Muscle of leg (tissue), 3 donors: ENCODE measurements at regions not wholly inside any gene's neighbourhood (a gene's known extent, or its start where the extent isn't known, plus 50 kb on each side); places are given as distances from the start of the nearest gene placed in this dataset.

Source experiments
- DNase-seq: peaks from one replicate; pipeline ENCODE4 v3.0.0; 2013
- H3K27ac ChIP-seq: one replicate; pipeline ENCODE4 v1.5.1; 2013; ENCODE audit warnings: mild to moderate bottlenecking, low read length, control low read depth
- H3K27me3 ChIP-seq: one replicate; pipeline ENCODE4 v1.6.1; 2013; ENCODE audit warnings: low read length; ENCODE audit not compliant: control insufficient read depth, insufficient read depth
- H3K36me3 ChIP-seq: one replicate; pipeline ENCODE4 v1.6.1; 2013; ENCODE audit warnings: low read length; ENCODE audit not compliant: control insufficient read depth, insufficient read depth
- H3K4me1 ChIP-seq: one replicate; pipeline ENCODE4 v1.6.1; 2013; ENCODE audit warnings: low read length; ENCODE audit not compliant: control insufficient read depth, insufficient read depth
- H3K4me3 ChIP-seq: one replicate; pipeline ENCODE4 v1.5.1; 2013; ENCODE audit warnings: low read length, control low read depth
- H3K9me3 ChIP-seq: replicated peaks from 2 replicates; pipeline ENCODE4 v1.6.1; 2013; ENCODE audit warnings: low read depth, low read length; ENCODE audit not compliant: control insufficient read depth
- WGBS: methylation state at CpG from one replicate; pipeline ENCODE4 v1.1.5; 2013; ENCODE audit warnings: missing lambda C conversion rate; ENCODE audit not compliant: insufficient coverage; 5-methylcytosine and 5-hydroxymethylcytosine counted together

- Histone ChIP-seq H3K9me3 (no peaks in the 10 kb centered on the region), H3K4me1 (no peaks in the 10 kb centered on the region), H3K27ac (no peak overlapping the region), H3K27me3 (no peaks in the 10 kb centered on the region), H3K36me3 (no peaks in the 10 kb centered on the region), H3K4me3 (no peak overlapping the region)
- DNase-seq, result peak; percentile 36
- WGBS, result 60% methylated on average over 1 of the region's 5 CpGs
Observed at GRCh38 chr18:38076346-38077070, 510.9 kb upstream of the CELF4 start.

- Histone ChIP-seq H3K36me3 (no peaks in the 10 kb centered on the region), H3K4me1 (no peaks in the 10 kb centered on the region), H3K9me3 (no peaks in the 10 kb centered on the region), H3K27ac (no peak overlapping the region), H3K4me3 (no peak overlapping the region), H3K27me3 (no peaks in the 10 kb centered on the region)
- 71% methylated on average over 1 of the region's 3 CpGs for WGBS
- no peak for DNase-seq
Observed at GRCh38 chr18:38074298-38074876, 508.8 kb upstream of the CELF4 start.

- Histone ChIP-seq H3K9me3 (no peaks in the 10 kb centered on the region), H3K27me3 (peaks cover 2% of the 10 kb centered on the region), H3K27ac (no peak overlapping the region), H3K4me1 (no peaks in the 10 kb centered on the region), H3K36me3 (no peaks in the 10 kb centered on the region), H3K4me3 (no peak overlapping the region)
- DNase-seq, result no peak
- 71% methylated on average over 2 of the region's 2 CpGs for WGBS
Observed at GRCh38 chr18:38067821-38068220, 502.2 kb upstream of the CELF4 start.

GRCh38 chr18:38067086-38067485 is 501.5 kb upstream of the CELF4 start:
- Histone ChIP-seq H3K4me1 (no peaks in the 10 kb centered on the region), H3K36me3 (no peaks in the 10 kb centered on the region), H3K9me3 (no peaks in the 10 kb centered on the region), H3K27me3 (peaks cover 2% of the 10 kb centered on the region), H3K27ac (no peak overlapping the region), H3K4me3 (no peak overlapping the region)
- no peak for DNase-seq
- no CpG with 5 or more reads among the region's 1 CpG for WGBS

DNA sequence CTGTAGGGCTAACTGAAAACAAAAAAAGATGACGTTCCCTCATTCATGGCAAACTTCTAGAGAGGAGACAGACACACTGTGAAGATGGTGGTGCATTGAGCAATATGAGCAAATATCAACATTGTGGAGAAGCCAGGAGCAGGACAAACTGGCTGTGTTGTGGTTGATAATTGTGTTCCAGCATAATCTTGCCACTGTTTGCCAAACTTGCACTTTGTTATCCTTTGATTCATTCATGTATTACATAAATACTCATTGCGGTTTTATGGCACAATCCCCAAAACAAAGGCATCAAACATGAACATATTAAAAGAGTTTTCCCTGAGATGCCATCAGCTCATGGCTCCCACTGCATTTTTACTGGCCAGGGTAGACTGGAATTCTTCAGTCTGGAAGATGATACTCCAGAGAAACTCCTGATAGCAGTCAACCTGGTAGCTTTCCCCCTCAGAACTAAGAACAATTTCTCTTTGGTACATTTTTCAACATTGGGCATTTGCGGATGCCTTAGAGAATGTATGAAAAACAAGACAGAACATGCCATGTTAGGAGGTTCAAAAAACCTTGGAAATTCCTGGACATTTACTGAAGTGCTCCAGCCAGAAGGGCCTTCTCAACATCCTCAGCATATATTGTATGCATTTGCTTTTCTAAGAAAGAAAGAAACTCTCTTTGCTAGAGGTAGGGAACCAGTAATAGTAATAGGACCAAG is 487.4 kb upstream of the CELF4 start:
- DNase-seq, result no peak
- no peaks in the 10 kb centered on the region for H3K4me1 ChIP-seq
- no peak overlapping the region for H3K4me3 ChIP-seq
- no peak overlapping the region for H3K27ac ChIP-seq
- no peaks in the 10 kb centered on the region for H3K36me3 ChIP-seq
- H3K27me3 ChIP-seq, result no peaks in the 10 kb centered on the region
- WGBS, result no CpG with 5 or more reads among the region's 3 CpGs
- H3K9me3 ChIP-seq, result no peaks in the 10 kb centered on the region

DNA sequence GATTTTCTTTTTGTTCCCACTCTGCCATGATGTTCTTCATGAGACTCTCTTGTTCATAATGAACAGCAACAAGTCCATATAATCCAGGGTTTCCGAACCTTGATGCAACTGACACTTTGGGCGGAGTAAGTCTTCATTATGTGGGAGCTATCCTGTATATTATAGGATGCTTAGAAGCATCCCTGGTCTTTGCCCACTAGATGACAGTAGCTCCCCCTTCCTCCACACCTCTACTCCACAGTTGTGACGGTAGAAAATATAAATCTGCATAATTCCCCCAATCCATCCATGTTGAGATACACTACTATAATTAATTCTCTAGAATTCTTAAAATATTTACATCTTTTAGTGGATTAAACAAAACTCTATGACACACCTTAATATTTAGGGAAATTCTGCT is 482.2 kb upstream of the CELF4 start:
- no CpG with 5 or more reads among the region's 3 CpGs for WGBS
- H3K36me3 ChIP-seq, result no peaks in the 10 kb centered on the region
- no peak overlapping the region for H3K27ac ChIP-seq
- DNase-seq, result no peak
- no peaks in the 10 kb centered on the region for H3K9me3 ChIP-seq
- no peak overlapping the region for H3K4me3 ChIP-seq
- no peaks in the 10 kb centered on the region for H3K27me3 ChIP-seq
- peaks cover 4% of the 10 kb centered on the region for H3K4me1 ChIP-seq

- H3K27me3 ChIP-seq, result no peaks in the 10 kb centered on the region
- H3K36me3 ChIP-seq, result no peaks in the 10 kb centered on the region
- H3K9me3 ChIP-seq, result no peaks in the 10 kb centered on the region
- peaks cover 10% of the 10 kb centered on the region for H3K4me1 ChIP-seq
- H3K4me3 ChIP-seq, result no peak overlapping the region
- WGBS, result 76% methylated on average over 2 of the region's 3 CpGs
- no peak overlapping the region for H3K27ac ChIP-seq
- no peak for DNase-seq
Observed at GRCh38 chr18:38046651-38047050, 481.1 kb upstream of the CELF4 start.

GRCh38 chr18:38045845-38046244 is 480.2 kb upstream of the CELF4 start:
- Histone ChIP-seq H3K27me3 (no peaks in the 10 kb centered on the region), H3K36me3 (no peaks in the 10 kb centered on the region), H3K4me3 (no peak overlapping the region), H3K9me3 (no peaks in the 10 kb centered on the region), H3K27ac (no peak overlapping the region), H3K4me1 (peaks cover 10% of the 10 kb centered on the region)
- no peak for DNase-seq
- 65% methylated on average over 2 of the region's 2 CpGs for WGBS

DNA sequence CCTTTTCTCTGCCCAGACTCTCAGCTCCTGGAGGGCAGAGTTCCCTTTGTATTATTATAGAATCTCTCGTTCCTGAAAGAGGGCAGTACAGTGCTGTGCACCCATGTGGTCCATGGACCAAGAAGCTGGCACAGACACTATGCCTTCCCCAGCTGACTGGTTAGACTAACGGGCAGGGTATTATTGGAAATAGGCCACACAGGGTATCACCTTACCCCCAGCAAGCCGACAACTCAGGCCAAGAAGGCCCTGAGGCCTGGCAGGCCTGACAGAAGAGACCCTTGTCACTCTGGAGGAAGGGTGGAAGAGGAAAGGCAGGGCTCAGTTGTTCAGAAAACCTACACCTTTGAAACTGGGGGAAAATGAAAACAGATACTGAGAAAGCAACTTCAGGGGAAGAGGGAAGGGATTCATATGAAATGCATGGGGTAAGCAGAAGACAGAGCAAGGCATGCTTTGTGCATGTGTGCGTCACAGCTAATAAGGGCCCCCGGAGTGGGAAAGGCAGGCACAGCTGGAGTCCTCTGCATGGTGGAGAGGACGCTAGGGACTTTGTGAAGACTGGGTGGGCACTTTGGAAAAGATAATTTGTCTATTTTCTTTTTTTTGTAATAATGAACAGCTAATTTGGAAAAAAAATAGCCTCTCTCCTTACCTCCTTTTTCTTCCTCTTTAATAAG is 476.8 kb upstream of the CELF4 start:
- peak; percentile 66 for DNase-seq
- 78% methylated on average over 3 of the region's 6 CpGs for WGBS
- Histone ChIP-seq H3K36me3 (no peaks in the 10 kb centered on the region), H3K4me1 (peaks cover 13% of the 10 kb centered on the region), H3K27me3 (no peaks in the 10 kb centered on the region), H3K4me3 (no peak overlapping the region), H3K9me3 (no peaks in the 10 kb centered on the region), H3K27ac (peak overlapping the region; percentile 76)

GRCh38 chr18:38038242-38038641 is 472.6 kb upstream of the CELF4 start:
- Histone ChIP-seq H3K36me3 (no peaks in the 10 kb centered on the region), H3K4me1 (peaks cover 10% of the 10 kb centered on the region), H3K27me3 (no peaks in the 10 kb centered on the region), H3K4me3 (no peak overlapping the region), H3K9me3 (no peaks in the 10 kb centered on the region), H3K27ac (no peak overlapping the region)
- no peak for DNase-seq
